IgD-negative memory B cell (primary cell): ENCODE measurements at regions not wholly inside any gene's neighbourhood (a gene's known extent, or its start where the extent isn't known, plus 50 kb on each side); places are given as distances from the start of the nearest gene placed in this dataset.

Source experiments
- H3K27ac Mint-ChIP-seq, 3 donors: one replicate each; pipeline ENCODE4 v1.8.0; 2020 to 2022; ENCODE audit warnings: mild to moderate bottlenecking in 3 of 3, mixed read lengths in 3 of 3, moderate library complexity in 1 of 3
- H3K27me3 Mint-ChIP-seq: one replicate; pipeline ENCODE4 v1.8.0; 2021; ENCODE audit warnings: mixed read lengths
- H3K36me3 Mint-ChIP-seq: one replicate; pipeline ENCODE4 v1.8.0; 2020; ENCODE audit warnings: mild to moderate bottlenecking, mixed read lengths
- H3K4me1 Mint-ChIP-seq, 3 donors: one replicate each; pipeline ENCODE4 v1.8.0; 2020 to 2022; ENCODE audit warnings: mixed read lengths in 3 of 3, mild to moderate bottlenecking in 1 of 3
- H3K4me3 Mint-ChIP-seq, 4 donors: one replicate each; pipeline ENCODE4 v1.8.0; 2020 to 2022; ENCODE audit warnings: mild to moderate bottlenecking in 4 of 4, mixed read lengths in 4 of 4, moderate library complexity in 3 of 4
- H3K9me3 Mint-ChIP-seq, 3 donors: one replicate each; pipeline ENCODE4 v1.8.0; 2020 to 2021; ENCODE audit warnings: mixed read lengths in 3 of 3, mild to moderate bottlenecking in 1 of 3

DNA sequence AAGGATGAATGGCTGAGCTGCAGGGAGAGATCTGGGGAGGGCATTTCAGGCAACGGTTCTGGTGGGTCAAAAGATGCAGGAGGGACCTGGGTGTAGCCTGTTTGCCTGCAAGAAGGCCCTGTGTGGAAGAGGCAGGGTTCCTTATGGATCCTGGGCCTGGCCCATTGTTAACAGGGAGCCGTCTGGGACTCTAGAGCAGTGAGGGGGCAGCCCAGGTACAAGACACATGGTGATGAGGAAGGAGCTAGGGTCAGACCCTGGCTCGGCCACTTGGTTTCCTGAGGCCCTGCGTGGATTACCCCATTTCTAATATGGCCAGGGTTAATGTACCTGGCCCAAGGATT lies 124.9 kb downstream of the GLI2 start:
- no peaks in the 10 kb centered on the region for H3K4me1 Mint-ChIP-seq
- H3K27ac Mint-ChIP-seq: no peak overlapping the region
- H3K4me3 Mint-ChIP-seq: no peak overlapping the region
- H3K36me3 Mint-ChIP-seq: no peaks in the 10 kb centered on the region
- no peaks in the 10 kb centered on the region for H3K9me3 Mint-ChIP-seq
- no peaks in the 10 kb centered on the region for H3K27me3 Mint-ChIP-seq

DNA sequence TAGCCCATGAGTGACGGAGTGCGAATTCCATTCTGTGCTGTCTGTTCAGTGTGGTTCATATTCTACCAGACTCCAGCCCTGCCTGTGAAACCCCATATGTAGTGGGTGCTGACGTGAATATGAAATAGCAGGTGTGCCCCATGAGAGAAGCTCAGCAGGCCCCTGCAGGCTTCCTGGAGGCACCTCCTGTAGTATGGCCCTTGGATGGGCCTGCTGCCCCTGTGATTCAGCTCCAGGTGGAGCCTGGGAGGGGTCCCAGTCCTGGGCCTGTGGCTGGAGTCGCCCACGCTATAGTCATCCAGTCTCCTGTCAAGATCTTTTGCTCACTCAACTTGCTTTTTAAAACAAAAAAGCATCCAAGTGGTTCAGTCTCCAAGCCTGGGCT lies 125.5 kb downstream of the GLI2 start:
- no peaks in the 10 kb centered on the region for H3K9me3 Mint-ChIP-seq
- H3K36me3 Mint-ChIP-seq: no peaks in the 10 kb centered on the region
- H3K4me3 Mint-ChIP-seq: no peak overlapping the region
- no peaks in the 10 kb centered on the region for H3K4me1 Mint-ChIP-seq
- H3K27me3 Mint-ChIP-seq: peaks cover 3% of the 10 kb centered on the region
- H3K27ac Mint-ChIP-seq: no peak overlapping the region

DNA sequence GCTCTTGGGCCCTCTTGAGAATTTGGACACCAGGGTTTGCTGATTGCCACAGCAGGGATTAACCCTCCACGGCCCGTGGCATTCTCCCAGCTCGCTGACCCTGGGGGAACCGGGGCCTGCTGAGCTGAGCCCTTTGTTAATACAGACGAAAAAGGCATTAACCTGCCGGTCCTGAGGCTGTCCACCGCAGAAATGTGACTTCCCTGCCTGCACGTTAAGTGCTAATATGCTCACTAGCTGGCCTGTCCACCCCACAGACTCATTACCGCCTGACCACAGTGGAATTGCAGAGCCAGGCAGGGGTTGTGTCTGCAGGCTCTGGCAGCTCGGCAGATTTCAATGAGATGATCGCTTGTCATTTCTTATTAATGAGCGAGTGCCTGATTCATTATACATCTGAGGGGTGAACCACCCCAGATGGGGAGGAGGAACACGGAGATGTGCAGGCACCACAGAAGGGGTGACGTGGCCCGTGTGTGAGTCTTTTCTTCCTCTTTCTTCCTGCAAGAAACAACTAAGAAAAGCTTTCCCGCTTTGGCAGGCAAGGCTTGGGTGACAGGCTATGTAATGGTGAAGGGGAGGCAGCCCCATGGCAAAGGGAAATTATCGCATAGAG lies 126.0 kb downstream of the GLI2 start:
- Mint-ChIP-seq H3K4me3 (no peak overlapping the region), H3K4me1 (no peaks in the 10 kb centered on the region), H3K27me3 (peaks cover 3% of the 10 kb centered on the region), H3K9me3 (no peaks in the 10 kb centered on the region), H3K27ac (no peak overlapping the region), H3K36me3 (no peaks in the 10 kb centered on the region)

DNA sequence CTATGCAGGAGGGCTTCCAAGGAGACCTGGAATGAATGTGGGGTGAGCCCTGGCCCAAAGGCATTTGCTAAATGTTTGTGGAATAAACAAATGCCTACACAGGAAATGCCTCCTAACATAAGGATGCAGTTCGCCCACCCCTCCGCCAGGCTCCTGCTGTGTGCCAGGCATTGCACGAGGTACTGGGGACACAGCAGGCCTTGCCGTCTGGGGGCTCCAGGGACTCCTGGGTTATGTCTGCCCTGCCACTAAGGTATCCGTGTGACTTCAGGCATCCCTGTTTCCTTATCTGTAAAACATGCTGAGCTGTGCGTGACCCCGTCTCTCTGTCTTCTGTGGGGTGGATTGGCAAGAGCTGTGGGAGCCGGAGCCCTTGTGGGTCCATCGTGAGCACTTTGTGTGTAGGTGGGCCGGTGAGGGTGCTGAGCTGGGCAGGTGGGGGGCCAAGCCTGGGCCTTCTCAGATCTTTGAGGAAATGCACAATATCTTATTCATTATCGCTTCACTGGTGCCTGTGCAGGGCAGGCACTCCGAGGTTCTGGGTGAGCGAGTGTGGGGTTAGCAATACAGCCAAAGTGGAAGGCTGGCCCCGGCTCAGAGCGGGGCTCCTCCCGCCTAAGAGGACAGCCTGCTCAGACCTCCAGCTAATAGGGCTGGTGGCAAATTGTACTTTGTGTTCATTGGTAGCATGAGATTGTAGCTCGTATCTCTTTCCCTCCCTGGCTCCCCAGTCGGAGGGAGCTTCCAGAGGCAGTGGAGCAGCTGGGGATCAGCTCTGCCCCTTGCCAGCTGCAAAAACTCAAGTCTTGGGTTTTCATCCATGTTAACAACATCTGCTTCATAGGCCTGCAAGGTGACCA lies 126.8 kb downstream of the GLI2 start:
- Mint-ChIP-seq H3K27me3 (peaks cover 7% of the 10 kb centered on the region), H3K4me3 (no peak overlapping the region), H3K27ac (no peak overlapping the region), H3K4me1 (no peaks in the 10 kb centered on the region), H3K36me3 (no peaks in the 10 kb centered on the region), H3K9me3 (no peaks in the 10 kb centered on the region)

DNA sequence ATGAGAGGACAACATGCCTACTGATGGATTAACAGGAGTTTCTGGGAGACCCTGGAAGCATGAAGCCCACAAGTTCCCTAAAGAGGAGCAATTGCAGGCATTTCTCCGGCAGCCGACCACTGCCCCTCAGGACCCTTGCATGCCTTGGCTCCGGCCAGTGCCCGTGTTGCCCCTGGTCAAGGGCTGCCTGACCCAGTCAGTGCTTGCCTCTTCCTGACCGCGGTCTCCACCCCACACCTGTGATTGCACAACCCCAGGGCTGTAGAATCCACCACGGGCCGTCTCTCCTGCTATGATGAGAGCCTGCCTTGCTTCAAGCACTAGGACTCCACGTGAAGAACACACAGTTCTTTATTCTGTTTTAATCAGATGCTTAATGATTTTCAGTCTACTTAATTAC lies 127.5 kb downstream of the GLI2 start:
- H3K4me3 Mint-ChIP-seq: no peak overlapping the region
- H3K27ac Mint-ChIP-seq: no peak overlapping the region
- H3K27me3 Mint-ChIP-seq: peaks cover 7% of the 10 kb centered on the region
- no peaks in the 10 kb centered on the region for H3K9me3 Mint-ChIP-seq
- no peaks in the 10 kb centered on the region for H3K4me1 Mint-ChIP-seq
- H3K36me3 Mint-ChIP-seq: no peaks in the 10 kb centered on the region

DNA sequence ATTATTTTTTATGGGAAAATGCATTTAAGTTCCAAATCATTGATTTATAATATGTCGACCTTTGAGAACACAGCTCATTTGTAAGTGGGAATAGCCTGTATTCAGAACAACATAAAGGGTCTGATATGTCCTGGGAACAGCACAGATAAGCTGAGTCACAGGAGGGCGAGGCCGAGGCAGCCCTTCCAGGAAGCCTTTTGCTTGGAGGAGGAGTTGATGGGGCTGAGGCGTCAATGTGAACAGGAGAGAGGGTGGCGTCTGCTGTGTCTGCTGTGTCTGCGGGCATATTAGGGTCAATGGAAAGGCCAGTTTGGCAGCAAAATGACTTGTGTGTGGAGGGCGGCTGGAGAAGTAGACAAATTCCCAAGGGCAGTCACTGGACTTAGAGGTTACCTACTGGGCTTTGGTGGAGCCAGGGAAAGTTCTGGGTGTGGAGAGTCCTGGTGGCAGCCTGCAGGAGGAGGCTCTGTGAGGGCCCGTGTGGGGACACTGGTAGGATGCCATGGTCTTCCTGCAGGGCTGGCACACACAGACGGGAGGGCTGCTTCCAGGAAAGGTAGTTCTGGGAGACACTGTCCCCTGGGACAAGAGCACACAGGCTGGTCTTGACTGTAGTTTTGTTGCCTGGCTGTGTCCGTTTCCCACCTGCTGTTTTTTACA lies 128.1 kb downstream of the GLI2 start:
- no peaks in the 10 kb centered on the region for H3K4me1 Mint-ChIP-seq
- peaks cover 10% of the 10 kb centered on the region for H3K27me3 Mint-ChIP-seq
- no peaks in the 10 kb centered on the region for H3K36me3 Mint-ChIP-seq
- no peaks in the 10 kb centered on the region for H3K9me3 Mint-ChIP-seq
- H3K27ac Mint-ChIP-seq: no peak overlapping the region
- H3K4me3 Mint-ChIP-seq: no peak overlapping the region

DNA sequence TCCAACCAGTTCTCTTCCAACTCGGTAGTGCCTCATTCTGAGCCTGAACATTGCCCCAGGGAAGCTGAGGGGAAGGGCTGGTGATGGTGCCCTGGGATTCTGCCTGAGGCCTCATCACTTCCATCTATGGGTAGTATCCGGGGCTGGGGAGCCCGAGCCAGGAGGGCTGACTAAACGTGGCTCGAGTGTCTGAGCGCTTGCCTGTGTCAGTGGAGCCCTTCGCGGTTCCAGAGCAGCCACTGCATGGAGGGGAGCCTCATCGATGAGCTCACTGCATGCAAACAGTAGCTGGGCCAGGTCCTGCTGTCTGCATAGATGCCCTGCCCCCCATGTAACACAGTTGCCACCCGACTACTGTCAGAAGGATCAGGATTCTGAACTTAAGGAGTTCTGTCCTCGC lies 129.3 kb downstream of the GLI2 start:
- Mint-ChIP-seq H3K27ac (no peak overlapping the region), H3K9me3 (no peaks in the 10 kb centered on the region)

DNA sequence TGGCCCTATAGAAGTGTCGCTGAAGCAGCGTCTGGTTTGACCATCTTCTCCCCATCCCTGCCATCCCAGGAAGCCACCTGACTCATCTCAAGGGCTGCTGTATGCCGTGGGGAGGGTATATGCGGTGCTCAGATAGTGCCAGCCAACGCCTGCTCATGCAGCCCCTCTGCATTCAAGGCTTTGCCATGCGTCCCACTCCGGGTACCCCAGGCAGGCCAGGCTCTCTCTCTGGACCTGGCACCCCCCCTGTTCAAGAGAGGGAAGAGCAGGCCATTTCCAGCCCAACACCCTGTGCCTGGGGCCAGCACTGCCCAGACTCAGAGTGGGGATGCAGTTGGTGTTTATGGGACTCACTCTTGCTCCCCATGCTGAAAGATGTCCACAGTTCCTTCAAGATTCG lies 130.0 kb downstream of the GLI2 start:
- Mint-ChIP-seq H3K4me3 (no peak overlapping the region), H3K27ac (no peak overlapping the region), H3K9me3 (no peaks in the 10 kb centered on the region), H3K27me3 (peaks cover 17% of the 10 kb centered on the region), H3K36me3 (no peaks in the 10 kb centered on the region), H3K4me1 (no peaks in the 10 kb centered on the region)

More for the DNA sequence above, 129.3 kb downstream of the GLI2 start:
- peaks cover 14% of the 10 kb centered on the region for H3K27me3 Mint-ChIP-seq
- no peaks in the 10 kb centered on the region for H3K4me1 Mint-ChIP-seq
- no peaks in the 10 kb centered on the region for H3K36me3 Mint-ChIP-seq
- H3K4me3 Mint-ChIP-seq: no peak overlapping the region

DNA sequence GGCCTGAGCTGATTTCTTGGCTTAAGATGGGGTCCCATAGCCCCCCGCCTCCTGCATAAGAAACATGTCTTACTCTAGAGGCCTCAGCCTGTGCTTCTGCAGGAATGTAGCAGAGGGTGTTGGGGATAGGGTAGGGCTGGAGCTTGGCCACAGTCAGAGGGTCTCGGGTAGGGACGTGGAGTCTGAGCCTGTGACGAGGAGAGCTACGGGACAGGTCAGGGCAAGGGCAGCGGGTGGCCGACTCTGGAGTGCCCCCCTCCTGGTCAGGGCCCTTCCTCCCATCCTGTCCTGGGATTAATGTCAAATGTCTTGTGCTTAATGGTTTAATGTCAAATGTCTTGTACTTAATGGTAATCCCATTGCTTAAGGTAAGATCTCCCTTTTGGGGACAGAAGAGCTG lies 130.4 kb downstream of the GLI2 start:
- no peaks in the 10 kb centered on the region for H3K4me1 Mint-ChIP-seq
- H3K36me3 Mint-ChIP-seq: no peaks in the 10 kb centered on the region
- H3K9me3 Mint-ChIP-seq: no peaks in the 10 kb centered on the region
- no peak overlapping the region for H3K4me3 Mint-ChIP-seq
- H3K27me3 Mint-ChIP-seq: peaks cover 19% of the 10 kb centered on the region
- no peak overlapping the region for H3K27ac Mint-ChIP-seq

DNA sequence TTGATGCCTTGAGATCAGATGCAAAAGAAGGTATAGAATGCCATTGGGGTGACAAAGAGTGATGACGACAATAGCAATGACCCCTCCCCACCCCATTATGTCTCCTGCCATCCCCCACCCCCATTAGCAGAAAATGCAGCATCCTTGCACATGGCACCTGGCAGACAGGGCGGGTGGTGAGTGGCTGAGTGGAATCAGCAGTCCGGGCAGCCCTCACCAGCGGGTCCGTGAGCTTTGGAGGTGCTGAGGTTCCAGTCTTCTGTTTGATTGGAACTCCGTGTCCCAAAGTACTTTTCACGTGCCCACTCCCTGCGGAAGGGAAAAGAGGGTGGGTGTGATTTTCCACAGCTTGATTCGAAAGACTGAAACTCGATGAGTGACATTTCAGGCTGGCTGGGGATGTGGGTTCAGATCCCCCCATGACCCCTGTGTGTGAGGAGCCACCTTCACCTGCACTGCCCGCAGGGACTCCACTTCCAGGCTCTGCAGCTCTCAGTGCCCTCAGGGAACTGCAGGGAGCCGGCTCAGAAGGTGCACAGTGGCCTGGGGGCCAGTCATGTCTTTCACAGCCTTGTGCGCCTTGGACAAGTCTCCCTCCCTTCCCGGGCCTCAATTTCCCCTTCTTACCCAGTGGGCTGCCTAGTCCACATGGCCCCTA lies 130.9 kb downstream of the GLI2 start:
- H3K27ac Mint-ChIP-seq: no peak overlapping the region
- no peaks in the 10 kb centered on the region for H3K4me1 Mint-ChIP-seq
- no peak overlapping the region for H3K4me3 Mint-ChIP-seq
- no peaks in the 10 kb centered on the region for H3K36me3 Mint-ChIP-seq
- peaks cover 19% of the 10 kb centered on the region for H3K27me3 Mint-ChIP-seq
- H3K9me3 Mint-ChIP-seq: no peaks in the 10 kb centered on the region

DNA sequence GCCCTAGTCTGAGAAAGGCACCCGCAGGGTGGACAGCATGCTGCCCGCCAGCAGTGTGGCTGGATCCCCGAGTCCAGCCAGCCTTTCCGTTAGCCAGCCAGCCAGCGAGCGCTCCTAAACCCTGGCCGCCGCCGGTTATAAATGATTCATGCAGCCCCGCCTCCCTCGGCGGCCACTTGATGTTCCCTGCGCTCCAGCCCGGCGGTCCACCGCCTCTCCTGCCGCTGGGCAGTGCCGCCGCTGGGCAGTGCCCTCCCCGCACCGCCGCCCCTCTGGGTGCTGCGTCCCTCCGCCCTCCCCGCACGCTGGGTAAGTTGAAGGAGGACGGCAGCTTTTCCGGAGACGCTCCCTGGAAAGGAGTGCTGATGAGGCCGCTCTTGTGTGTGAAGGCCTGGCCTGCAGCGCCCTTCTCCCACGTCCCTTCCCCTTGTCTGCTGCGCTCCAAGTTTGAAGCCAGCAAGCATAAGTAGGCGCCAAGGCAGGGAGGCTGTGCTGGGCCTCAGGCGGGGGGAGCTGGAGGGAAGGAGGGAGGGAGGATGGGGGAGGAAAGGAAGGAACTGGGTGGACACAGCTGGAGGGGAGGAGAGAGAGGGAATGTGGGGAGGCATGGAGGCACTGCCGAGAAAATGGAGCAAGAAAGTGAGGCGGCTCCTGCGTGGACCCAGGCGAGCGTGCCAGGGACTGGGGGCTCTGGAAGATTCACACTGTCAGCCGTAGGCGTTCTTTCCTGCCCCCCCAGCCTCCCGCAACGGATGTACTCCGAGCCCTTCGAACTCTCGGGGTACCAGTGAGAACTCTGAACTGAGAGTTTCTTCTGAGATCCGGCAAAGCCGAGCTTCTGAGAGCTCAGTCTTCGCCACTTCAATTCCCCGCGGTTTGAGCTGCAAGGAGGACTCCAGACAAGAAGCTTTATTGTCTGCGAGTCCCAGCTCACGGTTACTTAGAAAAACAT lies 131.9 kb downstream of the GLI2 start:
- peaks cover 19% of the 10 kb centered on the region for H3K27me3 Mint-ChIP-seq
- H3K27ac Mint-ChIP-seq: no peak overlapping the region
- H3K9me3 Mint-ChIP-seq: no peaks in the 10 kb centered on the region
- H3K36me3 Mint-ChIP-seq: no peaks in the 10 kb centered on the region
- H3K4me1 Mint-ChIP-seq: no peaks in the 10 kb centered on the region
- no peak overlapping the region for H3K4me3 Mint-ChIP-seq

DNA sequence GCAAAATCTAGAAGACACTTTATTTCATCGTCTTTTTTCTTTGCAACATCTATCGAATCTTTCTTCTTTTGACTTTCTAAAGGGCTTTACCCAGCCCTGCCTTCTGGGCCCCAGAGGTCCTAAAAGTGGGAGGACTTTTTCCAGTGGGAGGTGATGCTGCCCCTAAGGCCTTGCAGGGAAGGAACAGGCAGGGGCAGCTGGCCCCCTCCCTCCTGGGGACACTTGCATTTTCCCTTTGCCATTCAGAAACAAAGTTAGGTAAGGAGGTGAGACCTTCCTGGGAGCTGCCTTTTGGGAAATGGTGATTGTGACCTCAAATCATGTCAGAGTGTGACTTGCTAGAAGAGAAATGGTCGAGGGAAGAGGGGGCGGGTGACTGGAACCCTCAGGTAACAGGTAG lies 132.7 kb downstream of the GLI2 start:
- Mint-ChIP-seq H3K4me1 (no peaks in the 10 kb centered on the region), H3K4me3 (no peak overlapping the region), H3K27me3 (peaks cover 19% of the 10 kb centered on the region), H3K9me3 (no peaks in the 10 kb centered on the region), H3K36me3 (no peaks in the 10 kb centered on the region), H3K27ac (no peak overlapping the region)

DNA sequence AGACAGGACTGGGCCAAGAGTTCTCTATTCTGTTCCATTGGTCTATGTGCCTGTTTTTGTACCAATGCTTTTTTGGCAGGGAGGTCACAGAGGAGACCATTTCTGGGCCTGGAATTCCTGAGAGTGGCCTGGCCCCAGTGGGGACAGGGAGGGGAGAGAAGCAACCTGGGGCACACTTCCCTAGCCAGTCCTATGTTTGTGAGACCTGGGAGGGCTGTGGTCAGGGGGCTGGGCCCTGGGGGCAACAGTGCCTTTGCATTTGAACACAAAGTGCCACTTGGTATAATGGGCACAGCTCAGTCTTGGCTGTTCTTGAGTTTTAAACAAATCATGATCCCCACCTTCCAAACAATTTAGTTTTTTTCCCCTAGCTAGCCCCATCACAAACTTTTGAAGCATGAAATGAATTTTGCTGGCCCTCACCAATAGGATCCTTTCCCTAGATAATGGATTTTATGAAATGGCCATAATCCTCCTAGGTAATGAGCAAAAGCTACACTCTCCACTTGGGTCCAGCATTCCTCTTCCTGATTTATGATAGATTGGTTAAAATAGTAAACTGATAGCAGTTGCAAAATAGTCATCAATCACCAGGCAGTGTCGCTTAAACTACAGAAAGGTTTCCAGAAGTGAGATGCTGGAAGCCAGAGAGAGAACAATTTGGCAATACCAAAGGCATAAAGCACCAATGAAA lies 133.5 kb downstream of the GLI2 start:
- H3K27ac Mint-ChIP-seq: no peak overlapping the region
- no peaks in the 10 kb centered on the region for H3K4me1 Mint-ChIP-seq
- H3K9me3 Mint-ChIP-seq: peaks cover 0 to 2% (median 0%) of the 10 kb centered on the region in 3 donors
- peaks cover 19% of the 10 kb centered on the region for H3K27me3 Mint-ChIP-seq
- H3K4me3 Mint-ChIP-seq: no peak overlapping the region
- H3K36me3 Mint-ChIP-seq: no peaks in the 10 kb centered on the region
